GM12878 (cell line): ENCODE measurements at regions not wholly inside any gene's neighbourhood (a gene's known extent, or its start where the extent isn't known, plus 50 kb on each side); places are given as distances from the start of the nearest gene placed in this dataset.

ENCODE experiments used
- GABPA ChIP-seq: IDR thresholded peaks from 2 replicates; pipeline ENCODE4 v1.6.1; 2014; ENCODE audit warnings: antibody characterized with exemption, low read depth, mild to moderate bottlenecking, inconsistent platforms
- HCFC1 ChIP-seq: fragments of 150-350 bp; IDR thresholded peaks from 2 replicates; pipeline ENCODE4 v1.6.1; 2014; ENCODE audit warnings: low read length
- SRF ChIP-seq, 2 experiments: IDR thresholded peaks; 2 replicates each; pipeline ENCODE4 v1.6.1; 2011; ENCODE audit warnings: low read depth in 2 of 2, low read length in 2 of 2, mild to moderate bottlenecking in 1 of 2, moderate library complexity in 1 of 2
- ZBTB40 ChIP-seq: fragments of 450-650 bp; IDR thresholded peaks from 2 replicates; pipeline ENCODE4 v1.6.1; 2016; ENCODE audit warnings: mild to moderate bottlenecking, moderate library complexity, borderline replicate concordance
- TF ChIP-seq, protein P1 (sequence below): fragments of 450-650 bp; IDR thresholded peaks from 2 replicates; pipeline ENCODE4 v1.6.1; 2017; ENCODE audit warnings: mild to moderate bottlenecking
- TF ChIP-seq, protein P2 (sequence below): IDR thresholded peaks from 2 replicates; pipeline ENCODE4 v1.6.1; 2012; ENCODE audit warnings: low read depth, low read length, improper control_type of control experiment

- TF ChIP-seq, protein P1, sequence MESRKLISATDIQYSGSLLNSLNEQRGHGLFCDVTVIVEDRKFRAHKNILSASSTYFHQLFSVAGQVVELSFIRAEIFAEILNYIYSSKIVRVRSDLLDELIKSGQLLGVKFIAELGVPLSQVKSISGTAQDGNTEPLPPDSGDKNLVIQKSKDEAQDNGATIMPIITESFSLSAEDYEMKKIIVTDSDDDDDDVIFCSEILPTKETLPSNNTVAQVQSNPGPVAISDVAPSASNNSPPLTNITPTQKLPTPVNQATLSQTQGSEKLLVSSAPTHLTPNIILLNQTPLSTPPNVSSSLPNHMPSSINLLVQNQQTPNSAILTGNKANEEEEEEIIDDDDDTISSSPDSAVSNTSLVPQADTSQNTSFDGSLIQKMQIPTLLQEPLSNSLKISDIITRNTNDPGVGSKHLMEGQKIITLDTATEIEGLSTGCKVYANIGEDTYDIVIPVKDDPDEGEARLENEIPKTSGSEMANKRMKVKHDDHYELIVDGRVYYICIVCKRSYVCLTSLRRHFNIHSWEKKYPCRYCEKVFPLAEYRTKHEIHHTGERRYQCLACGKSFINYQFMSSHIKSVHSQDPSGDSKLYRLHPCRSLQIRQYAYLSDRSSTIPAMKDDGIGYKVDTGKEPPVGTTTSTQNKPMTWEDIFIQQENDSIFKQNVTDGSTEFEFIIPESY: no peak
- TF ChIP-seq, protein P2, sequence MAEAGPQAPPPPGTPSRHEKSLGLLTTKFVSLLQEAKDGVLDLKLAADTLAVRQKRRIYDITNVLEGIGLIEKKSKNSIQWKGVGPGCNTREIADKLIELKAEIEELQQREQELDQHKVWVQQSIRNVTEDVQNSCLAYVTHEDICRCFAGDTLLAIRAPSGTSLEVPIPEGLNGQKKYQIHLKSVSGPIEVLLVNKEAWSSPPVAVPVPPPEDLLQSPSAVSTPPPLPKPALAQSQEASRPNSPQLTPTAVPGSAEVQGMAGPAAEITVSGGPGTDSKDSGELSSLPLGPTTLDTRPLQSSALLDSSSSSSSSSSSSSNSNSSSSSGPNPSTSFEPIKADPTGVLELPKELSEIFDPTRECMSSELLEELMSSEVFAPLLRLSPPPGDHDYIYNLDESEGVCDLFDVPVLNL: no peak
- TF ChIP-seq ZBTB40 (no peak), GABPA (no peak), HCFC1 (no peak), SRF (IDR thresholded peaks at IDR 0.05; ENCODE audit: low read depth in 2 of 2, low read length in 2 of 2) (no peak)
These were observed 344.7 kb upstream of the IRX4 start (continued) for GRCh38 chr5:2227433-2227832.
